ENCODE measurements at regions not wholly inside any gene's neighbourhood (a gene's known extent, or its start where the extent isn't known, plus 50 kb on each side); places are given as distances from the start of the nearest gene placed in this dataset.

GRCh38 chr2:41967476-41968181, 80.2 kb upstream of the PKDCC start:
- DNase-seq = no peak

GRCh38 chr2:41968182-41968578, 79.6 kb upstream of the PKDCC start:
- DNase-seq = no peak

DNA sequence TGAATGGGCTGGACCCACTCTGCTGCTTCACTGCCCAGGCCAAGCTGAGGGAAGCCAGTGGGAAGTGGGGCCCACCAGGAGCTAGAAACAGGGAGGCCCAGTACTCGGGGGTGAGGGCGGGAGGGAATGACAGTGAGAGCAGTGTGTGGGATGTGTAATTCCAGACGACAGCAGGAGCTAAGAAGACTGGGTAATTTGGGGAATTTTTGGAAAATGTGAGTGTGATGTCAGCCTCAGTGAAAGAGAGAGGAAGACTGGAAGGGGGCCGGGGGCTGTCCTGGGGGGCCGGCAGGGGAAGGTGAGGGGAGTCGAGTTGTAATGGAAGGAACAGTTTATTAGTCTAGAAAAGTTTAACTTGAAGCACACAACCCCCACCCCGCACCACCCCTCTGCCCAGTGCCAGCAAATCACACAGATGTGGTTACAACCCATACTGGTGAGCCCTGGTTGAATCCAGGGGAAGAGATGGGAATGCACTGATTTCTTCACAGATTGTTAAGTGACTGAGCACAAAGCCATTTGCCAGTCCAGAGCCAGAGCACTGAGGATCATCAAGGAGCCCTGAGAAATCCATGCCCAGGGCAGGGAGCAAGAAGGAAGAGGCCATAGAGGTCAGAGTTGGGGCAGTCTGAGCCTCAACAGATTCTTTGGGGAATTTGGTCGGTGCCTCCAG, 76.7 kb upstream of the PKDCC start:
- DNase-seq = no peak

DNA sequence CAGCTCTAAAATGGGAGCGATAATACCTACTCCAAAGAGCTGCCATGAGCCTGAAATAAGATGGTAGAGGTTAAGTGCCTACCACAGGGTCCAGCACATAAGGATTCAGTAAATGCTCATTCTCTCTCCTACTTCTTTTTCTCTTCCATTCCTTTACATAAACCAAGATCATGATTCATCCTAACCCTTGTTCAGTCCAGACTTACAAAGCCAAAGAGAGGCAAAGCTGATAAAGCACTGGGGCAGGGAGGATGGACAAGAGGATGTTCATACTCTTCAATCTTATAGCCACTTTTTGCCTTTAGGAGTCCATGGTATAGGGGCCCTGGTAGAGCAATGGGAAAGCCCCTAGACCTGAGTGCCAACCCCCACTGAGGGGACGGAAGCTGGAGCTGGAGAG, 75.6 kb upstream of the PKDCC start:
- no peak for DNase-seq

- no peak for DNase-seq
Observed at GRCh38 chr2:41972819-41973218, 75.0 kb upstream of the PKDCC start.

- no peak for DNase-seq
Observed at GRCh38 chr2:41973871-41974270, 74.0 kb upstream of the PKDCC start.

- DNase-seq = no peak
Observed at GRCh38 chr2:41981417-41981816, 66.4 kb upstream of the PKDCC start.

DNA sequence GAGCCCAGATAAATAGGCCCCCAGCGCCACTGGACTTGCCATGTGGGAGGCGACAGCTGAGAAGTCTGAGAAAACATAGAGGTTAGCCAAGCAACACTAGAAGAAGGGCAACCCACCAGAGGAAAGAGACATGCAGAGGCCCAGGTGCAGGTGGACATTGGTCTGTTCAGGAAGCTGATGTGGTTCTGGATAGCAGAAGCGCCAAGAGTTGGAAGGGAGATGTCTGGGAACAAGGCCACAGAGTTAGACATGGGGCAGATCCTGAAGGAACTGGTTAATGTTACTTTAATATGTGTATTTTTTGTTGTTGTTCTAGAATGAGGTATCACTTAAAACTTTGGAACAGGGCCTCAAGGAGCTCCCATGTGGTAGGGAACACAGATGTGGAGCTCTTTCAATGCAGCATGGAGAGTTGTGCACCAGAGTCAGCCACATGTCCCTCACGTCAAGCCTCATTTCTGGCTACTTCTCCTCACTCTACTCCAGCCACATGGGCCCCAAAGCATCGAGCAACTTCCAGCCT, 62.2 kb upstream of the PKDCC start:
- no peak for DNase-seq

- no peak for DNase-seq
Observed at GRCh38 chr2:41989501-41990180, 58.2 kb upstream of the PKDCC start.

GRCh38 chr2:41990245-41990644, 57.6 kb upstream of the PKDCC start:
- no peak for DNase-seq

DNA sequence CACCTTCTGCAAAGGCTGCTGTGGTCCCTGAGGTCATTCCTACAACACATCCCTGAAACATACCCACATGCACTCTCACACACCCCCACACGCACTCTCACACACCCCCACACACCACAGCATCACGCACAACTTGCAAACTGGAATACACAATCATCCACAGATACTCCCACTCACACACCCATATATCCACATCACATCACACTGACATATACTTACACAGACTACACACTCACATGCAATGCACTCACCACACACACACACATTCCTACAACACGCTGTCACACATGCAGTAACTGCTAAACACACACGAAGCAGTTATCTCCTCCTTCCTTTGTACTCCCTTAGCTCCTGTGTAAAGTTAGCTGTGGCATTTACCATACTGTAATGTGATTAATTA, 57.1 kb upstream of the PKDCC start:
- DNase-seq = no peak

DNA sequence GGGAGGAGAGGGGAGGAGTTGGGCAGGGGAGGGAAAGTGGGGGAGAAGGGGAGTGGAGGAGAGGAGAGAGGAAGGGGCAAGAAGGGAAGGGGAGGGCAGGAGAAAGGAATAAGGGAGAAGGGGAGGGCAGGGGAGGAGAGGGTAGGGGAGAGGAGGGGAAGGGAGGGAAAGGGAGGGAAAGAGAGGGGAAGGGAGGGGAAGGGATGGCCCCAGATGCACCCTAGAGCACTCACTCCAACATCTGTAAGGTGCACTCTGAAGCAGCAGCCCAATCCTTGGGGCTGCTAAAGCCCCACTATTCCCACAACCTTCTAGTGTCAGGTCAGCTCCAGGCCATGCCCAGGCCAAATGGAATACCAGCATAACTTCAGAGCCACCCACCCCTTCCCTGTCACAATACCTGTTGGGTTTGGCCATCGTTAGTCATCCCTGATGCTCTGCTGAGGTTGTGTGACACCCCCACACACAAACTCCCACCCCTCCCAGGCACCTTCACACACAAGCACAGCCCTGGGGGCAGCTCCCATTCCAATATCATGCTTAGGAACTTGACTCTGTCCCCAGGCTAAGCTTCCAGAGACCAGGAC, 55.7 kb upstream of the PKDCC start:
- no peak for DNase-seq

- no peak for DNase-seq
Observed at GRCh38 chr2:41992671-41993434, 55.0 kb upstream of the PKDCC start.

- no peak for DNase-seq
Observed at GRCh38 chr2:41993435-41993925, 54.3 kb upstream of the PKDCC start.

DNA sequence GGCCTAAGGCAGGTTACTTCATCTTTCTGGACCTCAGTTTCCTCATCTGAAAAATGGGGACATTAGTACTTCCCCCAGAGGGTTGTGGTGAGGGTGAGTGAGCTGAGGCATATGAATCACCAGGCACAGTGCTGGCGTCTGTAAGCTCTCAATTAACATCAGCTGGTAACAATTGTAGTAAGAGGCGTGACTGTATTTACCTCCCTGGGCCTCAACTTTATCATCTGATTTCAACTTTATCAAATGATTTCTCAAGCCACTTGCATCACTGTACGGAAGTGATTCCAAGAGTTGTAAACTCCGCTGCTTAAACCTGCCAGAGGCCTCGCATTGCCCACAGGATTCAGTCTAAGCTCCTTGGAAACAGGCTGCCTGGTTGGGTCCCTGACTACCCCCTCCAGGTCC, 53.6 kb upstream of the PKDCC start:
- DNase-seq = no peak

DNA sequence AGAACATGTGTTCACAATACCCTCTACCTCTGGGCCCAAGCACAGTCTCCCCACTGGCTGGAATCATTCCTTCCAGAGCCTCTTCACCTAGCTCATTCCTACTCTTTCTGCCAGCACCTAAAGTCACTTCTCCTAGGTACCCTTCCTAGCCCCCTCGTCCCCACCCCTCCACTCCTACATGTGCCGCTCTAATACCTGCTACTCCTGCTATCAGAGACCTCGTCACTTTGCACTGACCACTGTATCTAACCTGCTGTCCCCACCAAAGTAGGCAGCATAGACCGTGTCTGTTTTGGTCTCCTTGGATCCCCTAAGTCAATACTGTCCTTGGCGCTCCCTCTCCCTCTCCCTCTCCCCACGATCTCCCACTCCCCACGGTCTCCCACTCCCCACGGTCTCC, 53.2 kb upstream of the PKDCC start:
- no peak for DNase-seq

- no peak for DNase-seq
Observed at GRCh38 chr2:41997561-41997960, 50.3 kb upstream of the PKDCC start.
